Astrocyte of the cerebellum (primary cell): ENCODE measurements at regions not wholly inside any gene's neighbourhood (a gene's known extent, or its start where the extent isn't known, plus 50 kb on each side); places are given as distances from the start of the nearest gene placed in this dataset.
"Not testable (repeated sequence)": the region's sequence is repeated elsewhere in the genome, so short reads cannot be mapped to it uniquely, and the experiment has no call there.

Source experiments
- DNase-seq: peaks from one replicate; pipeline ENCODE4 v3.0.0-alpha.2; 2011; ENCODE audit warnings: low read depth
- H3K4me3 ChIP-seq: 2 replicates; pipeline ENCODE4 v1.5.1; 2011; ENCODE audit warnings: mild to moderate bottlenecking, low read depth, low read length, moderate library complexity
- in situ Hi-C: cut with HindIII; loops from 2 replicates; pipeline ENCODE4 v1.10.0; 2017; ENCODE audit warnings: low sequenced_read_pairs

DNA sequence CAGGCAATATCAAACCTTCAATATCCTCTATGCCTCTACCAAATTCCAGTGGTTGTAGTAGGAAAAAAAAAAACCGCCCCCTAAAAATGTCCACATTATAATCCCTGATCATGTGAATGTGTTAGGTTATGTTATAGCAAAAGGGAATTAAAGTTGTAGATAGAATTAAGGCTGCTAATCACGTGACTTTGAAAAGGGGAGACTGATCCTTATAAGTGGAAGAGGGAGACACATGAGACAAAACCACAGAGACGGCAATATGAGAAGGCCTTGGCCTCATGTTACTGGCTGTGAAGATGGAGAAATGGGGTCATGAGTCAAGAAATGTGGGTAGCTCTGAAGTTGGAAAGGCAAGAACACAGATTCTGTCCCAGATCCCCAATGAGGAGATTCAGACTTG lies 1711.3 kb downstream of the KHDRBS2 start:
- H3K4me3 ChIP-seq, DNase-seq, in situ Hi-C loops: not testable (repeated sequence)

DNA sequence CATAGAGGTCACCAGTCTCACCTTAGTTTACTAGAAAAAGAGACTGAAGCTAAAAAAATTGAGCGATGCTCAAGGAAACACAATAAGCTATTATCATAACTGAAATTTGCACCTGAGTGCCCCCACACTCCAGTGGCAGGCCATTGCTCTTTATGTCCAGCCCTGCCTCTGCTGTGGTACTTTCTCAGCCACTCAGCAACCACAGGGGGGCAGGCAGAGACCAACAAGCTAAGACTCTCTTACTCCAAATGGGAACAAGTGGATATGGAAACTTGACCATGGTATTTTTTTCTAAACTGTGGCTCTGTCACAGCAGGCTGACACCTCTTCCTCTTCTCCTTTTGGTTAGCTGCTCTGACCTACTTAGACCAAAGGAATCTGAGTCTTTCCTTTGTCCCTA lies 1713.4 kb downstream of the KHDRBS2 start:
- in situ Hi-C loops, H3K4me3 ChIP-seq, DNase-seq: not testable (repeated sequence)

DNA sequence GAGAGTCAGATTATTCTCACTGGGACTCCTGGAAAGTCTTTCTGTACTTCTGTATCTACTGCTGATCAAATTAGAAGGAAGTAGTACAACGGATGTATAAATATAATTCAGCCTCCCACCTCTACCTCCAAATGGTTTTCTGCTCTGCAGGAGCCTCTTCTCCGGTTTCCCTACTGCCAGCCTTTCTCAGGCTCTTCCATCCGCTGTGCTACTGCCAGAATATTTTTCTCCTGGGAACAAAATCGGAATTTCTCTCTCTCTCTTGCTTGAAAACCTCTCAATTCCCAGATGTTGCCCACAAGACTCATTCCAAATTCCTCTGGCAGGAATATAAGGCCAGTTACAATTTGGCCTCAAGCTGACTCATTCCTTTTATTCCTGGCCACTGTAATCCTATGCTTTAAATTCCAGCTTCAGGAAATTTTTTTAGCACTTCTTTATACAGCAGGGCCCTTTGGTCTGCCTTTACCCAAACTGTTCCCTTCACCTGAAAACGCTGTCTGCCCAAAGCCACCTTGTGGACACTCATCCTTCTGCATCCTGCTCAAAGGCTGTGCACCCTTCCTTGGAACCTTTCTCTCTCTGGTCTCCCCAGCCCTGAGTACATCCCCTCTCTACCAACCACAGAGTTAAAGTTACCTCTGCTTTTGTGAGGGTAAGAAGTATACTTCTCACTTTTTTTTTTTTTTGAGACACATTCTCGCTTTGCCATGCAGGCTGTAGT lies 1714.6 kb downstream of the KHDRBS2 start:
- in situ Hi-C loops, H3K4me3 ChIP-seq: not testable (repeated sequence)
- peak; percentile 4 for DNase-seq

DNA sequence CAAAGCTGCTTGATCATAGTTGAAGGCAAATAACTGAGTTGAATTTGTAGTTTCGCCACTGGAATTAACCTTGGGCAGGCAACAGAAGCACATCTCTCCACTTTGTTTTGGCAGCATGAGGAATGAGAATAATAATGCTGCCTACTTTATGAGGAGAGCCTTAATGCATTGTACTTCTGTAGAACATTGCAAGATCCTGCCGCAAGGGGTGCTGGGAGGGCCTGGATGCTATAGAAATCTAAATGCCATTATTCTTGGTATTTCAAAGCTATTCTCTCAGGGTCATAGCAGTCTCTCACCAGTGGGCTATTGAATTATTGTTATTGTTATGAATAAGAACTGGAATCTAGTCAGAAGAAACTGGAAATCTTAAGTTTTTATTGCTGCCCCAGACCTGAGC lies 1715.4 kb downstream of the KHDRBS2 start:
- DNase-seq, in situ Hi-C loops, H3K4me3 ChIP-seq: not testable (repeated sequence)

DNA sequence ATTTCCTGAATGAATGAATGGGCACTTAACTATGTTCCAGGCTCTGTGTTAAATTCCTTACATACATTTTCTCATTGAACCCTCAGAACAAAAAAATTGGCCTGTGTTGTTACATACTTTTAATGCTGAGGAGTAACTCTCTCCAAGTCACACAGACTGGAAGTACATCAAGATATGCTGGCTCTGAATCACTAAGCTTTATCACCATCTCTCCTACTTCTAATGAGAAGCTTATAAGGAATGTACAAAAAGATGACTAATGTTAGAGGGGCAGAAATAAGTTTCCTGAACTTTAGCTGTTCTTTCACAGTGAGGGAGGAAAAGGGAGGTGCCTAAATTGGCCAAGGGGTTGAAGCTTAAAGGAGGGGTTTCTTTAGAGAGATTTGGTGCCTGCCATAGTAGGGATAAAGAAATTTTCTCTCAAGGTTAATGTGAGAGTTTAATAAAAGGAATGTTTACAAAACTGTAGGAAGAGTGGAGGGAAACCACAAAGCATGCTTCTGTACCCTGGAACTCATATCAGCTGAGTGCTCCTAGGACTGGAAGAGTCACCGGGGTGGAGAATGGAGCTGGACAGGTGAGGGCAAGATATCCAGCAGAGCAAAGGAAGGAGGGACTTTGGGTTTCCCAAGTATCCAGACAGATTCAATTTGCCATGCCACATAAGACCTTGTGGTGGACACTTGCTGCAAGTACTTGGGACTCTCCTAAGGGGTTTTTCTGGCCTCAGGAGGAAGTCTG lies 1718.4 kb downstream of the KHDRBS2 start:
- DNase-seq, H3K4me3 ChIP-seq, in situ Hi-C loops: not testable (repeated sequence)

DNA sequence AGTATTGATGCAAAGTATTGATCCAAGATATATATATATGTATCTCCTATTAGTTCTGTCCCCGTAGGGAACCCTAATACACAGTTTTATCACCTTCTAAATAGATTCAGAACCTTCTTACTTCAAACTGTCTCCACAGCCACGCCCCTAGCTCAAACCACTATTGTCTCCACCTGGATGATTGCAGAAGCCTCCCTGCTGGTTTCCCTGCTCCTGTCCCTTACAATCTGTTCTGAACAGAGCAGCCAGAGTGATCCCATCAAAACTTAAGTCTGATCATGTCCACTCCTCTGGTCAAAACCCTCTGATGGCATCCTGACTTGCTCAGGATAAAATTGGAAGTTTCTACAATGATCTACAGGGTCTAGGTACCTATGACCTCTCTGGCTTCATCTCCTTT lies 1719.6 kb downstream of the KHDRBS2 start:
- H3K4me3 ChIP-seq, DNase-seq, in situ Hi-C loops: not testable (repeated sequence)

DNA sequence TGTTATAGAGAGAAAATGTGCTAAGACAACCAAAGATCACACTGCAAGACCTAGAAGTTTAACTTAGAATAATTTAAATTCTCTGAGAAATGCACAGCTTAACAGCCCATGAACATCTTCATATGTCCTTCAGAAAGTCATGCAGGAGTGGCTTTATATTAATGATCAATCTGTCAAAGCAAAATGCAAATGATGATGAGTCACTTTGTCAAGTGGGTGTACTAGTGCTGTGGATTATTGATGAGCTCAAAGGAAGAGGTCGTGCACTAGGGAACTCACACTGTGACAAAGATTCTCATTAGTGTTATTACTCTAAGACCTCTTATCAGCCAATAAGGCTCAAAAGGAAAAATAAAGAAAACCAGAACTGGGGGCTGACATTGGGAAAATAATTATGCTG lies 1726.3 kb downstream of the KHDRBS2 start:
- H3K4me3 ChIP-seq, in situ Hi-C loops, DNase-seq: not testable (repeated sequence)

DNA sequence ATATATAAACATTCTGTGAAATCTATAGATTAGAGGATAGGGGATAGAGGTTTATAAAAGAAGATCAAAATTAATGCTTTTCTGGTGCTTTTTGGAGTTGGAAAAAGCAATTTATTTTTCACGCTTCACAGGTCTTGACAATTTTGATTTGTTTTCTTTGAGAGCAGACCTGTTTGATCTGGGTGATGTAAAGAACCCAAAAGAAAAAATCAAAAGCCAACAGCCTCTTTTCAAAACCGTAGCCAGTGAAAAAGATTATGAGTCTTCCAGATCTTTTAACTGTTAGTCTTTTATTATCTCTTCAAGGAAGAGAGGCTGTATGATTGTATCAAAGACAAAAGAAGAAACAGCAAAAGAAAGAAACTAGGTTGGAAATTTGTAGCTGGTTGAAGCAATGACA lies 1738.7 kb downstream of the KHDRBS2 start:
- H3K4me3 ChIP-seq, in situ Hi-C loops, DNase-seq: not testable (repeated sequence)

DNA sequence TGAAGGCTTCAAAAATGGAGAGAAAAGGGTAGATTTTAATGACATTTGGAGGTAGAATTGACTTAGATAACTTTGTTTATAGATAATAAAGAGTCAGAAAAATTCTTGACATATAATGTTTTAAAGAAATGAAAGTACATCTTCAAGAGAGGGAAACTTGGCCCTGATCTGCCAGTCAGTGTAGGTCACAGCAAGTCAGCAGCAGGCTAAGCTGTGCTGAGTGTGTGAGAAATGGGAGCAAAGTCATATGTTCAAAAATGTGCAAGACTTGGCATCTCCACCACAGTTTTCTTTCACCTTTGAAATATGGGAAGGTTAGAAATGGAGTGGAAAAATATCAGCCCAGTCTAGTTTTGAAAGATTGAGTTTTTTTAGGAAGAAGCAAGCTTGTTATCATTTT lies 1761.3 kb downstream of the KHDRBS2 start:
- in situ Hi-C loops, DNase-seq, H3K4me3 ChIP-seq: not testable (repeated sequence)

DNA sequence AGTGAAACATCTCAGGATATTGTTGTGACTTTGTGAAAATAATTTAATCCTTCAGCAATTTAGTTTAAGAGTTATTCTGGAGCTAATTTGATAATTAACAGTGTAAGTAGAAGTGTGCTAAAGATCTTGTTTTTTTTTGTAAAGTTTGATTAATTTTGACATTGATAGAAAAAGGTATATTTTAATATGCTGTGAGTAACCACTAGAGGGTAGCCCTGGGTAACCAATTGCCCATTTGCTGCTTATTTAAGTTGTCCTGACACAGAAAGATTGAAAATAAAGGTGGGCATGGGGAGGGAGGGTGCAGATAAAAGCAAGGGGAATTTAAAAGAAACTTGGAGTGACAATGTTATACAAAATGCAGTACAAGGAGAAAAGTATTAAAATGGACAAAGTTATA lies 1808.3 kb downstream of the KHDRBS2 start:
- in situ Hi-C loops, DNase-seq, H3K4me3 ChIP-seq: not testable (repeated sequence)

DNA sequence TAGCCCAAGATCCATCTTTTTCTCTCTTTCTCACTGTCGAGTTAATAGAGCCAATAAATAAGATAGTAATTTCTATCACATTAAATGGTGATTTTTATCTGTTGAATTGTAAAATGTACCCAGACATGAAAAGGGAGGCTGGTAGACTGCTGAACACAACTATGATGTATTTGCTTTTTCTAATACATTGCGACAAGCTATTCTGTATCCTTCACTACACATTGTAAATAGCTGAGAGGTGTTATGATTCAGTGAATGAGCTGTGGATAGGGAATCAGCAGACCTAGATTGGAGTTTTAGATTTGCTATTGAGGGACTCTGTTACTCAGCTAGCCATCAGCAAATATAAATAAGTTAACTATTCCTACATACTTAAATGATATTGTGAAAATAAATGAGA lies 1812.2 kb downstream of the KHDRBS2 start:
- in situ Hi-C loops, H3K4me3 ChIP-seq, DNase-seq: not testable (repeated sequence)

DNA sequence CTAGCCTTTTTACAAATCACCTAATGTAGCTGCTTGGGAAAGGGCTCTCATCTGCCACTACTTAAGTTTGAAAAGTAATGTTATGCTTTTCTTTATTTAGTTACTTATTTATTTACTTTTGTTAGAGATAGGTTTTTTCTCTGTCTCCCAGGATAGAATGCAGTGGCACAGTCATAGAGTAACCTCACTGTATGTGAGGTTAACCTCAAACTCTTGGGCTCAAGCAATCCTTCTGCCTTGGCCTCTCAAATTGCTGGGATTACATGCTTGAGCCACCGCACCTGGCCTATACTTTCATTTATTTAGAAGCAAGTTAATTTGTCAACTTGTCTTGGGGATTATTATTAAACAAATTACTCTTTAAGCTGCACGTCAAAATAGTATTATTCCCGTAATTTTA lies 1814.6 kb downstream of the KHDRBS2 start:
- H3K4me3 ChIP-seq, in situ Hi-C loops, DNase-seq: not testable (repeated sequence)

DNA sequence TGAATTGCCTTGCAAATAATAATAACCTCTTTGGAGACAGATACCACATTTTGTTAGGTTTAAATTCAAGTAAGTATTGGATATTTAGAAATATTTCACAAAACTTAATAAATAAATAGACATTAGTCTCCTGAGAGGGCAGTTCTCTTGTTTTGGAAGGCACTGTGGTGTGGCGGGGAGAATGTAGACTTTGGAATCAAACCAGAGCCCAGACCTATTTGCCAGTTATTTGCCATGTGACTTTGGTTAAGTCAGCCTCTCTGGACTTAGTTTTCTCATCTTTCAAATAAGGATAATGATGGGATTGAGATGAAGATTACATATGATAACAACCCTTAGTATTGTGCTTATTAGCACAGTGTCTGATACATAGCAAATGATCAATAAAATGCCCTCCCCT lies 1835.6 kb downstream of the KHDRBS2 start:
- DNase-seq, H3K4me3 ChIP-seq, in situ Hi-C loops: not testable (repeated sequence)

DNA sequence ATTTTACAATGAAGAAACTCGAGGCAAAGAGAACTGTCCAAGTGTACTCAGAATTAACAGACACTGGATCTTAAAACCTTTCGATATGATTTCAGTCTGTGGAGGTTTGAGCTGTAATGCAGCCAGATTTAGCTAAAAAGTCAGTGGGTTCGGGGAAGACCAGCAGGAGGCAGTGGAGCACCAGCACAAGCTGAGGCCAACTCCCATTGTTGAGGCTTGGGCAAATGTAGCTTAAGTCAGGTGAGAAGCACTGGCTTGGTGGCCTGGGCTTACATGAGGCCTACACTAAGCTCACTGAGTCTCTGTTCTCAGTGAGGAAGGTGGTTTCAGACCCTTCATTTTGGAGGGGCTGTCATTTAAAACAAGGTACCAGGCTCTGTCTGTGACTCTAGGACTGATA lies 1841.5 kb downstream of the KHDRBS2 start:
- H3K4me3 ChIP-seq, in situ Hi-C loops, DNase-seq: not testable (repeated sequence)

DNA sequence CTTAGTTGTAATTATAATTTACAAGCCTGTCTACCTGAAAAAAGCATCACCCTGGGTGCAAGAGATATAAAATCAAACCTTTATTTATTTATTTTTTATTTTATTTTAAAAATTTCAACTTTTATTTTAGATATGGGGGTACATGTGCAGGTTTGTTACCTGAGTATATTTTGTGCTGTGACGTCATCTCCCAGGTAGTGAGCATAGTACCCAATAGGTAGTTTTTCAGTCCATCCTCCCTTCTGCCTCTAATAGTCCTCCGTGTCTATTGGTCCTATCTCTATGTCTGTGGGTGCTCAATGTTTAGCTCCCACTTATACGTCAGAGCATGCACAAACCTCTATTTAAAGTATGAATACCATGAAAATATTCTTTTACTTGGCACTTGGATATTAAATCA lies 1846.3 kb downstream of the KHDRBS2 start:
- H3K4me3 ChIP-seq, DNase-seq, in situ Hi-C loops: not testable (repeated sequence)

DNA sequence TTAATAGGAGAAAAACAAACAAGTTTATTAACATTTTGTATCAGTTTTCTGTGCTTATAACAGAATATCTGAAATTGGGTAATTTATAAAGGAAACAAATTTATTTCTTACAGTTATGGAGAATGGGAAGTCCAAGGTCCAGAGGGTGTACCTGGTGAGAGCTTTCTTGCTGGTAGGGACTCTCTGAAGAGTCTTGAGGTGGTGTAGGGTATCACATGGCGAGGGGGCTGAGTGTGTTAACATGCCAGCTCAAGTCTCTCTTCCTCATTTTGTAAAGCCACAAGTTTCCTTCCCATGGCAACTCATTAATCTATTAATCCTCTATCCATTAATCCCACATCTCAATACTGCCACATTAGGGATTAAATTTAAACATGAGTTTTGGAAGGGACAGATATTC lies 1863.3 kb downstream of the KHDRBS2 start:
- in situ Hi-C loops, DNase-seq, H3K4me3 ChIP-seq: not testable (repeated sequence)

DNA sequence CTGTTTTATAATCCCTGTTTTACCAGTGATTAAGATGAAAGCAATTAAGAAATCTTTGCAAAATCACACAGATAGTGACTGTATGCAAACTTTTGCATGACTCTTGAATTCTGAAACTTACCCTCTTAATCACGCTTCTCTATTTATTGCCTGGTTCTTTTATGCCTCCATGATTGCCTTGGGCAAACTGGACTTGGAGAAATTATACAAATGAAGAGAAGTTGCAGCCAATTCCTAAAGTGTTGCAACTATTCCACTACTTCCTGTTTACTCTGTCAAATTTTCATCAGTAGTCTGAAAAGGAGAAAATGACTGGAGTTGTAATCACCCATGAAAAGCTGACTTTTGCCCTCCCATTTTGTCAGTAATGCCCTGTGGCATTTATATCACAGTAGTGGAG lies 1869.9 kb downstream of the KHDRBS2 start:
- H3K4me3 ChIP-seq, DNase-seq, in situ Hi-C loops: not testable (repeated sequence)

DNA sequence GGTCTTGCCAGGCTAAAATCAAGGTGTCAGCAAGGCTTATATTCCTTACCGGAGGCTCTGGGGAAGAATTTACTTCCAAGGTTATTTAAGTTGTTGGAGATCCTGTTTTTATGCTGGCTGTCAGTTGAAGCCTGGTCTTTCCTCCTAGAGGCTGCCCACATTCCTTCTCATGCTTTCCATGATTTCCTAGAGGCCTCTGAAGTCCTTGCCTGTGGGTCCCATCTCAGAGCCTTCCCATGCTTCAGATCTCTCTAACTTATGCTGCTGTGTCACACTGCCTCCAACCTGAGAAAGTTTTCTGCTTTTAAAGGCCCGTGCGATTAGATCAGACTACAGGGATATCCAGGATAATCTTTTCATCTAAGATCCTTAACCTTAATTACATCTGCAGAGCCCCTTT lies 1877.3 kb downstream of the KHDRBS2 start:
- H3K4me3 ChIP-seq, DNase-seq, in situ Hi-C loops: not testable (repeated sequence)
